ENCODE measurements at regions not wholly inside any gene's neighbourhood (a gene's known extent, or its start where the extent isn't known, plus 50 kb on each side); places are given as distances from the start of the nearest gene placed in this dataset.

DNA sequence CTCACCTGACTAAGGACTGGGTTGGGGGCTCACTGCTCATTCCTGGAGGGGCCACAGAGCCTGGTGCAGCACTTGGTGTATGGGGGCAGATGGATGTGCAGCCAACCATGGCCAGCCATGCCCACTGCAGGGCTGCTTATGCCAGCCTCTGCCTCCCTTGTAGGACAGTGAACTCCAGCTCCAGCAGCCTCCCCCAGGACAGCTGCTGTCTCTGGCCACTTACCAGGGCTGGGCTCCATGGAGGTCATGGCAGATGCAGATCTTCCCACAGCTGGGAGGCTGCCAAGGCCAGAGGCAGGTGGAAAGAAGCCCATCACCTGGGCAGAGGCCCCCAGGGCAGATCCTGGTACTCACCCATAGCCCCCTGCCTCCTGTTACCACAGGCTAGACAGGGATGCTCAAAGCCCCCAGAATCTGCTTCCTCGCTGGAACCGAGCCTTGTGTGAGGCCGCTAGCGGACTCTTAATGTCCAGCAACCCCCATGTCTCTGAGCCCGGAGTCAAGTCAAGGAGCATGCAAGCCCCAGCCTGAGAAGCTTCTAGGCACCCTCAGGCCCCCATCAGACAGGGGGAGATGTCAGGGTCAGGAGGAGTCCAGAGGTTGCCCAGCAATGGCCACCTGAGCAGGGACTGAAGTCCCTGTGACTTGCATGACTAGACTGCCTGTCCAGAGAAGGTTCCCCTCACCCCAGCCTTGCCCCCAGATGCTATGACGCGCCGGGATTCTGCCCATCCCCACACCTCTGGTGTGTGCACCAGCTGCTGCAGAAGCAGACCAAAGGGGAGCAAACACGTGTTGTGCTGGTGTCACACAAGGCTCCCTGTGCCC, 123.6 kb downstream of the TWIST2 start:
- TF ChIP-seq POLR2AphosphoS5 (IDR thresholded peaks at IDR 0.05), result no peak
- no peak for TF ChIP-seq POLR2A (IDR thresholded peaks at IDR 0.05)
